ENCODE measurements at regions not wholly inside any gene's neighbourhood (a gene's known extent, or its start where the extent isn't known, plus 50 kb on each side); places are given as distances from the start of the nearest gene placed in this dataset.
A peak's percentile ranks its signal among the peaks of the same experiment; 100 is the strongest.

DNA sequence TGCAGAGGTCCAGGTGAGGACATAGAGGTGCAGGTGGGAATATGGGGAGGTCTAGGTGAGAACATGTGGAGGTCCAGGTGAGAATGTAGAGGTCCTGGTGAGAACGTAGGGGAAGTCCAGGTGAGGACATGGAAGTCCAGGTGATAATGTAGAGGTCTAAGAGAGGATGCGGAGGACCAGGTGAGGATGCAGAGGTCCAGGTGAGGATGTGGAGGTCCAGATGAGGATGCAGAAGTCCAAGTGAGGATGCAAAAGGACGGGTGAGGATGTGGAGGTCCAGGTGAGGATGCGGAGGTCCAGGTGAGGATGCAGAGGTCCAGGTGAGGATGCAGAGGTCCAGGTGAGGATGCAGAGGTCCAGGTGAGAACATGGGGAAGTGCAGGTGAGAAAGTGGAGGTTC lies 133.8 kb downstream of the MRPL36 start:
- TF ChIP-seq, protein P1, sequence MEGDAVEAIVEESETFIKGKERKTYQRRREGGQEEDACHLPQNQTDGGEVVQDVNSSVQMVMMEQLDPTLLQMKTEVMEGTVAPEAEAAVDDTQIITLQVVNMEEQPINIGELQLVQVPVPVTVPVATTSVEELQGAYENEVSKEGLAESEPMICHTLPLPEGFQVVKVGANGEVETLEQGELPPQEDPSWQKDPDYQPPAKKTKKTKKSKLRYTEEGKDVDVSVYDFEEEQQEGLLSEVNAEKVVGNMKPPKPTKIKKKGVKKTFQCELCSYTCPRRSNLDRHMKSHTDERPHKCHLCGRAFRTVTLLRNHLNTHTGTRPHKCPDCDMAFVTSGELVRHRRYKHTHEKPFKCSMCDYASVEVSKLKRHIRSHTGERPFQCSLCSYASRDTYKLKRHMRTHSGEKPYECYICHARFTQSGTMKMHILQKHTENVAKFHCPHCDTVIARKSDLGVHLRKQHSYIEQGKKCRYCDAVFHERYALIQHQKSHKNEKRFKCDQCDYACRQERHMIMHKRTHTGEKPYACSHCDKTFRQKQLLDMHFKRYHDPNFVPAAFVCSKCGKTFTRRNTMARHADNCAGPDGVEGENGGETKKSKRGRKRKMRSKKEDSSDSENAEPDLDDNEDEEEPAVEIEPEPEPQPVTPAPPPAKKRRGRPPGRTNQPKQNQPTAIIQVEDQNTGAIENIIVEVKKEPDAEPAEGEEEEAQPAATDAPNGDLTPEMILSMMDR (conservative IDR thresholded peaks at IDR 0.05): no peak
- DNase-seq (ENCODE audit: extremely low spot score, unreplicated experiment): no peak
- H3K4me3 Mint-ChIP-seq: peak overlapping the region; percentile 66
- H3K9me3 Mint-ChIP-seq: no peaks in the 10 kb centered on the region
- no peak overlapping the region for H3K27ac Mint-ChIP-seq
- H3K4me1 Mint-ChIP-seq (ENCODE audit: unreplicated experiment): no peaks in the 10 kb centered on the region
- H3K36me3 Mint-ChIP-seq: no peaks in the 10 kb centered on the region
- H3K27me3 Mint-ChIP-seq: peaks cover 67% of the 10 kb centered on the region

DNA sequence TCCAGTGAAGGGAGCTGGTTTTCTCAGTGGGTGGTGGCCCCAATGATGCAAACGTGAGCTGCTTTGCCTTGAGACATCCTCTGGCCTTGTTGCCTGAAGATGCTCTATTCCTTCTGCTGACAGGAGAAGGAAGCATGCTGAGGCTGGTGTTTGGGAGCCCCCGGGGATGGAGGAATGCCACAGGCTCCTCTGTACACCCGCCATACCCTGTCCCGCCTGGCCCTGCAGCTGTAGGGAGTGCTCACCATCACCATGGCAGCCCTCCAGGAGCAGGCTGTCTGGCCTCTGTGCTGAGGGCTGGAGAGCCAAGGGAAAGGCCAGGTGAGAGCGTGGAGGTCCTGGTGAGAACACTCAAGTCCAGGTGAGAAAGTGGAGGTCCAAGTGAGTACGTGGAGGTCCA lies 134.4 kb downstream of the MRPL36 start:
- no peaks in the 10 kb centered on the region for H3K9me3 Mint-ChIP-seq

DNA sequence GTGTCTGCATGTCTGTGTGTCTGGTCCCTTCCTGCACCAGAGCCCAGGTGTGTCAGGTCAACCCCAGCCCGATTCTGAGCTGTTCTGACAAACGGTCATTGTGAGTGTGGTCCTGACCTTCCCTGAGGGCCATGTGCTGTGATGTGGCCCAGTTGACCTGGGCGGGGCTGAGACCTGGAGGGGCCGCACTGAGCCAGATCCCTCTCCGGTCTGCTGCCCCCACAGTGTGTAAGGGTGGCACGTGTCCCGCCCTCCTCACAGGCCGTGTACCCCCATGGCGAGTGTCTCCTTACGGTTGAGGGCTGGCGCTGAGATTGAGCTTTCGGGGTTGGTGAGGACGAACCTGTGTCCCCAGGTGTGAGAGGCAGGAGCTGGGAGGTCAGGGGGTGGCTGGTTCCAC lies 136.5 kb downstream of the MRPL36 start:
- TF ChIP-seq, protein P1 (conservative IDR thresholded peaks at IDR 0.05): no peak
- Mint-ChIP-seq H3K4me3 (no peak overlapping the region), H3K27me3 (peaks cover 67% of the 10 kb centered on the region), H3K4me1 (ENCODE audit: unreplicated experiment) (no peaks in the 10 kb centered on the region), H3K27ac (no peak overlapping the region), H3K9me3 (no peaks in the 10 kb centered on the region), H3K36me3 (no peaks in the 10 kb centered on the region)
- DNase-seq (ENCODE audit: extremely low spot score, unreplicated experiment): no peak

More for the DNA sequence above, 134.4 kb downstream of the MRPL36 start:
- H3K4me1 Mint-ChIP-seq (ENCODE audit: unreplicated experiment): no peaks in the 10 kb centered on the region
- H3K27ac Mint-ChIP-seq: no peak overlapping the region
- TF ChIP-seq, protein P1 (conservative IDR thresholded peaks at IDR 0.05): no peak
- H3K4me3 Mint-ChIP-seq: peak overlapping the region; percentile 66
- H3K36me3 Mint-ChIP-seq: no peaks in the 10 kb centered on the region
- H3K27me3 Mint-ChIP-seq: peaks cover 69% of the 10 kb centered on the region
- no peak for DNase-seq (ENCODE audit: extremely low spot score, unreplicated experiment)

DNA sequence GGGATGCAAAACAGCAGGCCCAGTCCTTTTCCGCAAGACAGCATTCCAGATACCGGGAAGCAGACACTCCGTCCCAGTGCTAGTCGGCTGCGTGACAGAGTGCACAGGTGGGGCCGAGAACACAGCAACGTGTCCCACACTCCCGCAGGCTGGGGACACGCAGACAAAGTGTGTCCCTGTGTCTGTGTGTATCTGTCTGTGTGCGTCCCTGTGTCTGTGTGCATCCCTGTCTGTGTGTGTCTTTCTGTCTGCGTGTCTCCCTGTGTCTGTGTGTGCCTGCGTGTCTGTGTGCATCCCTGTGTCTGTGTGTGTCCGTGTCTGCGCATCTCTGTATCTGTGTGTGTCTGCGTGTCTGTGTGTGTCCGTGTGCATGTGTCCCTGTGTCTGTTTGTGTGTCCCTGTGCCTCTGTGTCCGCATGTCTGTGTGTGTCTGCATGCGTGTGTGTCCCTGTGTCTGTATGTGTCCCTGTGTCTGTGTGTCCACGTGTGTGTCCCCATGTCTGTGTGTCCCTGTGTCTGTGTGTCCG lies 137.0 kb downstream of the MRPL36 start:
- H3K36me3 Mint-ChIP-seq: no peaks in the 10 kb centered on the region
- H3K9me3 Mint-ChIP-seq: no peaks in the 10 kb centered on the region
- no peak overlapping the region for H3K4me3 Mint-ChIP-seq
- TF ChIP-seq, protein P1 (conservative IDR thresholded peaks at IDR 0.05): no peak
- H3K27ac Mint-ChIP-seq: no peak overlapping the region
- no peaks in the 10 kb centered on the region for H3K4me1 Mint-ChIP-seq (ENCODE audit: unreplicated experiment)
- DNase-seq (ENCODE audit: extremely low spot score, unreplicated experiment): peak; percentile 40
- H3K27me3 Mint-ChIP-seq: peaks cover 68% of the 10 kb centered on the region

DNA sequence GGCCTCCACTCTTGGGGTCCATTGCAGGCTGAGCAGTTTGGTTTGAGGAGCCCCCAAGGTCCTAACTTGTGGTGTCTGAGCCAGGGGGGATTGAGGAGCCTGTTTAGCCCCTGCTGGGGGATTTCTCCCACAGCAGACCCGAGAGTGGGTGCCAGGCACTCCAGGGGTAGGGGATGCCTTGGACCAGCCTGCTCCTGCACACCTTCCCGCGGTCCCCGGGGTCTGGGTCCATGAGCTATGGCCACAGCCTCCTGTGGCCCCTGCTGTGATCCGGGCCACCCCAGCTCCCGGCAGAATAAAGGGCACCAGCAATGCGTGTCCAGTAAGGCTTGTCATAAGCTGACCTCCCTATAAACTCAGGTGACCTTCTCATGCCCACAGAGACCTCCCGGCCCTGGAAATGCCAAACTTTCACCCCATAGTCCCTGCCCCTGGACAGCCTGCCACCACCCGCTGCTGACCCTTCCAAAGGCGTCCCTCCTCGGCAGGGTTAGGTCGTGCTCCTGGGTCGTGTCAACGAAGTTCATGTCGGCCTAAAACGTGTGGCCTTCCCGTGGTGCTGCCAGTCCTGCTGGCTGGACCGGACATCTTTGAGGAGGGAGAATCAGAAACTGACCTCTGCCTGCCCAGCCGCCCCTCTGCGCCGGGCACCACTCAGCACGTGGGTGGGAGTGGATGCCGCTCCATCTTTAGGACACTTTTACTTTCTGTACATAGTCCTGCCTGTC lies 137.6 kb downstream of the MRPL36 start:
- Mint-ChIP-seq H3K36me3 (no peaks in the 10 kb centered on the region), H3K4me3 (no peak overlapping the region), H3K27ac (no peak overlapping the region), H3K4me1 (ENCODE audit: unreplicated experiment) (no peaks in the 10 kb centered on the region), H3K9me3 (no peaks in the 10 kb centered on the region), H3K27me3 (peaks cover 72% of the 10 kb centered on the region)
- TF ChIP-seq, protein P1 (conservative IDR thresholded peaks at IDR 0.05): no peak
- DNase-seq (ENCODE audit: extremely low spot score, unreplicated experiment): peak; percentile 62

Measured in type B pancreatic cell (in vitro differentiated cells).